Small intestine (tissue), 7 donors: ENCODE measurements at regions not wholly inside any gene's neighbourhood (a gene's known extent, or its start where the extent isn't known, plus 50 kb on each side); places are given as distances from the start of the nearest gene placed in this dataset.

ENCODE experiments used
- DNase-seq, 2 donors: peaks; one replicate each; pipeline versions ENCODE4 v3.0.0 to v3.0.0-alpha.2; 2013
- FAIRE-seq: peaks from 2 replicates; lab custom pipeline; 2012; peaks lifted over from hg19 to GRCh38; lab: Jason Lieb, UNC
- H3K27ac ChIP-seq, 3 donors: one replicate each; pipeline ENCODE4 v1.5.1; 2013; ENCODE audit warnings: low read length in 2 of 3, mild to moderate bottlenecking in 2 of 3, control low read depth in 1 of 3, inconsistent platforms in 1 of 3, low read depth in 1 of 3, moderate library complexity in 1 of 3
- H3K27me3 ChIP-seq, 3 donors: one replicate each; pipeline ENCODE4 v1.6.1; 2013; ENCODE audit warnings: low read length in 3 of 3, inconsistent platforms in 1 of 3; ENCODE audit not compliant: control insufficient read depth in 3 of 3, insufficient read depth in 3 of 3
- H3K36me3 ChIP-seq, 3 donors: one replicate each; pipeline ENCODE4 v1.6.1; 2013; ENCODE audit warnings: low read length in 3 of 3, inconsistent platforms in 1 of 3, low read depth in 1 of 3, mild to moderate bottlenecking in 1 of 3, moderate library complexity in 1 of 3; ENCODE audit not compliant: control insufficient read depth in 3 of 3, insufficient read depth in 2 of 3
- H3K4me1 ChIP-seq, 3 donors: one replicate each; pipeline ENCODE4 v1.6.1; 2013; ENCODE audit warnings: low read length in 2 of 3, inconsistent platforms in 1 of 3, low read depth in 1 of 3, mild to moderate bottlenecking in 1 of 3, moderate library complexity in 1 of 3; ENCODE audit not compliant: control insufficient read depth in 3 of 3, insufficient read depth in 2 of 3
- H3K4me3 ChIP-seq, 3 donors: one replicate each; pipeline ENCODE4 v1.5.1; 2013; ENCODE audit warnings: low read length in 3 of 3, control low read depth in 1 of 3, inconsistent platforms in 1 of 3, low read depth in 1 of 3, mild to moderate bottlenecking in 1 of 3, moderate library complexity in 1 of 3
- H3K9me3 ChIP-seq, 2 donors: one replicate each; pipeline ENCODE4 v1.6.1; 2013; ENCODE audit warnings: low read depth in 1 of 2, low read length in 1 of 2; ENCODE audit not compliant: control insufficient read depth in 2 of 2, insufficient read depth in 1 of 2
- WGBS, 3 donors: extraction: QIAGEN DNeasy Blood & Tissue Kit; methylation state at CpG; one replicate each; pipeline ENCODE4 v1.1.7; 2013; 5-methylcytosine and 5-hydroxymethylcytosine counted together
- donor health status: healthy with polysubstance abuse.
- donor health status: control.
- donor health status: control.
- donor health status: Bipolar disorder and iron deficiency.
- donor health status: healthy.

DNA sequence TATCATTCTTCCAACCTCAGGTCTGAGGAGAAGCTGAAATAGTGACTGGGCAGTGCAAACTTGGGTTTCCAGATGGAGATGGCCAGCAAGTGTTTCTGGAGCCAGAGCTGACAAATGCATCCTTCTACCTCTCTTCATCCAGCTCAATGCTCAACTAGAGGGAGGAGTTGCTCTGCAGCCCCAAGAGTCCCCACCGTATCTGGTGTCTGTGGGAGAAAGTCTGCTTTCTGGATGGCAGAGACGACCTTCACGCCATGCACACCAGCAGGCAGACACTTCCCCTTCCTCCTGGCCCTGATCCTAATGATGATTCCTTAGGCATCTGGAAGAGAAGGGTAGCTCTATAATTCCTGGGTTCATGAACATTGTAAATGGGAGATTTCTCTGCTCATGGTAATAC lies 127.4 kb upstream of the SPACA1 start:
- H3K4me1 ChIP-seq: no peaks in the 10 kb centered on the region
- FAIRE-seq: no peak
- H3K27me3 ChIP-seq: no peaks in the 10 kb centered on the region
- WGBS, 3 donors: 87 to 93% (median 89%) methylated on average over 3 of the region's 3 CpGs
- no peaks in the 10 kb centered on the region for H3K36me3 ChIP-seq
- no peak overlapping the region for H3K27ac ChIP-seq
- peaks cover 0 to 11% of the 10 kb centered on the region in 2 donors for H3K9me3 ChIP-seq
- DNase-seq: no peak
- H3K4me3 ChIP-seq: no peak overlapping the region

DNA sequence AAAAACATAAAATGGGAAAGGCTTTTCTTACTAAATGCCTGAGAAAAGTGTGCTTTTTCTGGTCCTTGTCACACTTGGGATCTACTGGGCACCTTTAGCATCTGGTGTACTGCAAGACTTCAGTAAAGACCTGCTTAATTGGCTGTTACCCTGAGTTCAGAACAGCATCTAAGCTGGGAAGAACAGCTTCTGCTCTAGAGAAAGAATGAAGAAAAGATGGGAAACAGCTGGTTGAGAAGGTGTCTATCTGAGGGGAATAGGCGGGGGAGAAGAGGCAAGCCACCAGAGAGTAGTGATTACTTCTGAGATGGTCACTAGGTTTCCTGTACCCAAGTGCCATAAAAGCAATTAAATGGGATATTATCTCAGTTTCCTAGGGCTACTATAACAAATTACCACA lies 128.2 kb upstream of the SPACA1 start:
- FAIRE-seq (no peak), DNase-seq (no peak)
- H3K4me1 ChIP-seq: no peaks in the 10 kb centered on the region
- H3K27ac ChIP-seq: no peak overlapping the region
- no peak overlapping the region for H3K4me3 ChIP-seq
- peaks cover 0 to 11% of the 10 kb centered on the region in 2 donors for H3K9me3 ChIP-seq
- H3K27me3 ChIP-seq: no peaks in the 10 kb centered on the region
- no peaks in the 10 kb centered on the region for H3K36me3 ChIP-seq
- WGBS, 3 donors: 84 to 86% (median 86%) methylated on average over 1 of the region's 1 CpG

DNA sequence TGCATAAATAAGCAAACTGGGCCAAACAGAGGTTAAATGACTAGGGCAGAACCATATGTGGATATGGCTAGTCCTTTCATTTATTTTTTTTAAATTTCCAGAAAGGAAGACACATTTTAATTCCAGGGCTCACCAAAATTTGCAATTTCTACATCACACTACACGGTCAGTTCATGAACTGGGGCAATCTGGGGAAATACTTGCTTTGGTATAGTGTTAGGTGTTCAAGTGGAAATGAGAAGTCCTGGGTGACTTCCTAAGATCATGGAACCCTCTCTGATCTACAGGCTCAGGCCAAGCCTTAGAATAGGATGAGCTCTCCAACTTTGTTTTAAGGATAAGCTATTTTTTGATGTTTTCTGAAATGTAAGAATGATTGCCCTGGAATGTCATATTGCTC lies 128.6 kb upstream of the SPACA1 start:
- Histone ChIP-seq H3K9me3 (peaks cover 0 to 11% of the 10 kb centered on the region in 2 donors), H3K4me3 (no peak overlapping the region), H3K27me3 (no peaks in the 10 kb centered on the region), H3K27ac (no peak overlapping the region), H3K4me1 (no peaks in the 10 kb centered on the region), H3K36me3 (no peaks in the 10 kb centered on the region)
- DNase-seq (no peak), FAIRE-seq (no peak)
- WGBS, 3 donors: 85 to 88% (median 88%) methylated on average over 1 of the region's 1 CpG

DNA sequence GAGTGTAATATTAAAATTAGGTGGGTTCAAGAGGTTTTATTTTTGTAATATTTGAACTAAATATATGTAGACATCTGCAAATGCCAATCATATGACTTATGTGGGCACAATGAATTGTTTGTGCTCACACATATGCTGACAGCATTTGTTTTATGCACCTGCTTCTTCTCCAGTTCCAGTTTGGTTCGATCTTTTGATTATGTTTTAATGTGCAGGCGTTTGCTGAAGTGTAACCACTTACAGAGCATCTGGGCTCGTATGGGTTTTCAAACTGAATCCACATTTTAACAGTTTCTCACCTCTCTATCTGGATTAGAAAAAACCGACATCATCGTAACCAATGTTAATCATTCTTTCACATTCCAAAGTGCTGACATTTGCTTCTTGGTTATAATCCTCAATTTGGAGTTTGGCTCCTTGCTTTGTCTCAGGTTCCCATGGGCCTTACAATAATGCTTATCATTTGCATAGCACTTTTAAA lies 129.1 kb upstream of the SPACA1 start:
- no peak overlapping the region for H3K27ac ChIP-seq

DNA sequence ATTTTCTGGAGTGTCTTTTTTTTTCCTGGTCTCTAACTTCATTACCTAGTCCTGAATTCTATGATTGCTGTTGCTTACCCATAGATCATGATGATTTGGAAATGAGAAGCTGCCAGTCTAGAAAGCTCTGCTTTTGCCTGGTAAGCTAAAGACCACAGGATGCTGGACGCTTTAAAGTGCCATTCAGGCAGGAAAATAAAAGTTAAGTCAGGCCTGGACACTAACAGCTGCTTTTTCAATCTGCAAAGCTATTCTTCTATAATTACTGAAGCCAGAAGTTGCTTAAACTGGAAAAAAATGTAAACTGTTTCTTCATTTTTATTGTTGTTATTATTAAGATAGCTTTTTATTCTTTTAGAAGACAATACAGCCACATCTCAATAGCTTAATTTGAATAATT lies 129.8 kb upstream of the SPACA1 start:
- 53 to 85% (median 75%) methylated on average over 1 of the region's 1 CpG for WGBS, 3 donors
- H3K9me3 ChIP-seq: peaks cover 0 to 11% of the 10 kb centered on the region in 2 donors
- H3K4me3 ChIP-seq: no peak overlapping the region
- H3K4me1 ChIP-seq: no peaks in the 10 kb centered on the region
- FAIRE-seq: no peak
- no peaks in the 10 kb centered on the region for H3K36me3 ChIP-seq
- H3K27me3 ChIP-seq: no peaks in the 10 kb centered on the region
- DNase-seq: no peak
- H3K27ac ChIP-seq: no peak overlapping the region

More for the DNA sequence above, 129.1 kb upstream of the SPACA1 start:
- FAIRE-seq (no peak), DNase-seq (no peak)
- Histone ChIP-seq H3K36me3 (no peaks in the 10 kb centered on the region), H3K27me3 (no peaks in the 10 kb centered on the region), H3K4me1 (no peaks in the 10 kb centered on the region), H3K9me3 (peaks cover 0 to 11% of the 10 kb centered on the region in 2 donors), H3K4me3 (no peak overlapping the region)
- WGBS, 3 donors: 23 to 47% (median 46%) methylated on average over 5 of the region's 5 CpGs

DNA sequence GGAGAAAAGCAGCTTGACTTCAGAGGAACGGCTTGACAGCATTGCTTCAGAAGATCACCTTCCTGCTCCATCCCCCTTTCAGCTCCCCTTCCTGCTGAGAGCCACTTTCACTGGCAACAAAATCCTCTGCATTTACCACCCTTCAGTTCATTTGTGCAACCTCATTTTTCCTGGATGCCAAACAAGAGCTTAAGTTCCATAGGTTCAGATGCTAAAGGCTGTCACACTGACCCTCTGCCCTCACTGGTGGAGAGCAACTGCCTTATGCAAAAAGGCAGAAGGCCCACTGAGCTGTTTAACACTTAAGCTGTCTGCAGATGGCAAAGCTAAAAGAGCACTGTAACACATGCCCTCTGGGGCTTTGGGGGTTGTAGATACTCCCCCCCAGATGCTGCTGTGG lies 131.2 kb upstream of the SPACA1 start:
- Histone ChIP-seq H3K4me1 (no peaks in the 10 kb centered on the region), H3K27ac (no peak overlapping the region), H3K4me3 (no peak overlapping the region), H3K27me3 (no peaks in the 10 kb centered on the region), H3K36me3 (no peaks in the 10 kb centered on the region), H3K9me3 (peaks cover 0 to 11% of the 10 kb centered on the region in 2 donors)
- no peak for FAIRE-seq
- no peak for DNase-seq
- WGBS, 3 donors: 73 to 89% (median 84%) methylated on average over 1 of the region's 1 CpG

DNA sequence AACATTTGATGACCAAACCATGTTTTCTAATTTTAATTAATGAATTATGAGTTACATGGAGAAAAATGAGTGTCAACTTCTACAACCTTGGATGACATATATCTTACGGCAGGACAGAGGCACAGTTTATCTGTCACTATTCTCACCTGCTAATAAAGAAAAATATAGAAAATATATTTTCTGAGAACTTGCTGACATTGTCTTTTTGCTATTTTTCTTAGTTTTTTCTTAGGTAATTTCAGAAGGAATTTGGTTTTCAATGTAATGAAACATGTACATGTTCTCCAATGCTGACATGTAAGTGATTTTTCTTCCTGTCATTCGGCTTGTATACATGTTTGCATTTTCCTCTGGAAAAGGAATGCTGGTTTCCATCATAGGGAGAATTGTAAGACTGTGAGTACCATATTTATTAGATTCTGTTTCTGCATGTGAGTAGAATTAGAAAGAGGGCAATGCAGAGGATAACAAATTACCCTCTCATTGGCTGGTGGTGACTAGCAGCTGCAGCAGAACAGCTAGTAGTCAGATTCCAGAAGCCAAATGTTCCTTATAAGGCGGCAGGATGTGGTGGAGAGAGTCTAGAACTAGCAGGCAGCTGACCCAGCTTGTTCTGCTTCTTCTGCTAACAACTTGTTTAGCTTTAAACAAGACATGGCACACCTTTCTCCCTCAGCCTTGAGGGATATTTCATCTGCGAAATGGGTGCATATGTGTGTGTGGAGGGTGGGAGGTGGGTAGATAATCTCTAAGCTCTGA lies 132.8 kb upstream of the SPACA1 start:
- H3K36me3 ChIP-seq: no peaks in the 10 kb centered on the region
- peaks cover 0 to 11% of the 10 kb centered on the region in 2 donors for H3K9me3 ChIP-seq
- H3K4me3 ChIP-seq: no peak overlapping the region
- no peaks in the 10 kb centered on the region for H3K27me3 ChIP-seq
- H3K27ac ChIP-seq: no peak overlapping the region
- FAIRE-seq: peak; percentile 23
- 88 to 94% (median 91%) methylated on average over 4 of the region's 4 CpGs for WGBS, 3 donors
- no peak for DNase-seq
- no peaks in the 10 kb centered on the region for H3K4me1 ChIP-seq

DNA sequence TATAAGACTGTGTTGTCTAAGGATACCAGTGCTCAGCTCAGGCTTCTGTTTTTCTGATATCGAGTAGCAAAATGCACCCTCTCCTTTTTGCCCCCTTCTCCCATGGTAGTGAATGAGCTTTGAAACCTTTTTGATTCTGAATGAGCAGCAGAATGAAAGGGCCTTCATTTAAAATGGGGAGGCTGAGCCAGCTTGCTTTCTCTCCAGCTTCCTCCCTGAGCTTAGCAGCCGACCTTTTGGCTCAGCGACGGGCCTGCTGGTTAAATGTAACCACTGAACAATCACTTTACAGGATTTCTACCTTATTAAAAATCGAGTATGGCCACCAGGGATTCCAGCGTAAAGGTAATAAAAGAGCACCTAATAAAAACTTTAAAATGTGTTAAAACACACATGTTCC lies 133.7 kb upstream of the SPACA1 start:
- no peak for DNase-seq
- H3K36me3 ChIP-seq: no peaks in the 10 kb centered on the region
- H3K4me3 ChIP-seq: no peak overlapping the region
- no peaks in the 10 kb centered on the region for H3K27me3 ChIP-seq
- no peaks in the 10 kb centered on the region for H3K4me1 ChIP-seq
- no peak overlapping the region for H3K27ac ChIP-seq
- 77 to 88% (median 79%) methylated on average over 6 of the region's 6 CpGs for WGBS, 3 donors
- peaks cover 0 to 11% of the 10 kb centered on the region in 2 donors for H3K9me3 ChIP-seq
- no peak for FAIRE-seq
